ENCODE measurements at regions not wholly inside any gene's neighbourhood (a gene's known extent, or its start where the extent isn't known, plus 50 kb on each side); places are given as distances from the start of the nearest gene placed in this dataset.

DNA sequence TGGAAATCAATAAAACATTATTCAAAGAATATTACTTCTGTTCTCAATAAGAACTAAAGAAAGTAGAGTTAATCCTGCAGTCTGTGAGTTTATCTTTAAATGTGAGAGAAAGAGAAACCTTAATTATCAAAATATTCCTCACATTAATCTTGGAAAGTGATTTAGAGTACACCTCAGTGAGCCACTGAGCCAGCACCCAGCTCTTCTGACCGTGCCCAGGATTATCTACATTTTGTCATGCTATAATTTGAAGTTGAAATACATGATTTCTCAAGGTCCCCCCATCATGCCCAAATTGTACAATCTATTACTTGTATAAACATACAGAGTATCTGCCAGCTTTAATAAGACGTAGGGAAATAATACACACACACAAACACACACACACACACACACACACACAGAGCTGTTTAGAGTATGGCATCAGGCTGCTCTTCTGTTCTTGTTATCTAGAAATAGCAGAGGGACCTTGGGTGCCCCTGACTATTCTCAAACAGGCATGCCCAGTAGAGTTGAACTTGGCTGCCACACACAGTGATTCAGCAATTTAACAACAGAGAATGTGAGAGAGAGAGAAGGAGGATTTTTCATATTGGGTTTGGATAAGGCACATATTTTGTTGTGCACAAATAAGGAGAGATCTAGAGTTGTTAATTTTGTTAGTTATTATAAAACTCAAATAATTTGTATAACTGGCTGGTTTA, 74.4 kb downstream of the P2RY1 start:
- TF ChIP-seq, protein P1, sequence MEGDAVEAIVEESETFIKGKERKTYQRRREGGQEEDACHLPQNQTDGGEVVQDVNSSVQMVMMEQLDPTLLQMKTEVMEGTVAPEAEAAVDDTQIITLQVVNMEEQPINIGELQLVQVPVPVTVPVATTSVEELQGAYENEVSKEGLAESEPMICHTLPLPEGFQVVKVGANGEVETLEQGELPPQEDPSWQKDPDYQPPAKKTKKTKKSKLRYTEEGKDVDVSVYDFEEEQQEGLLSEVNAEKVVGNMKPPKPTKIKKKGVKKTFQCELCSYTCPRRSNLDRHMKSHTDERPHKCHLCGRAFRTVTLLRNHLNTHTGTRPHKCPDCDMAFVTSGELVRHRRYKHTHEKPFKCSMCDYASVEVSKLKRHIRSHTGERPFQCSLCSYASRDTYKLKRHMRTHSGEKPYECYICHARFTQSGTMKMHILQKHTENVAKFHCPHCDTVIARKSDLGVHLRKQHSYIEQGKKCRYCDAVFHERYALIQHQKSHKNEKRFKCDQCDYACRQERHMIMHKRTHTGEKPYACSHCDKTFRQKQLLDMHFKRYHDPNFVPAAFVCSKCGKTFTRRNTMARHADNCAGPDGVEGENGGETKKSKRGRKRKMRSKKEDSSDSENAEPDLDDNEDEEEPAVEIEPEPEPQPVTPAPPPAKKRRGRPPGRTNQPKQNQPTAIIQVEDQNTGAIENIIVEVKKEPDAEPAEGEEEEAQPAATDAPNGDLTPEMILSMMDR (IDR thresholded peaks at IDR 0.05): no peak
- no peak for TF ChIP-seq EZH2 (IDR thresholded peaks at IDR 0.05; ENCODE audit: borderline replicate concordance, insufficient read depth, low read depth, low read length, poor library complexity, severe bottlenecking)
